ENCODE measurements at regions not wholly inside any gene's neighbourhood (a gene's known extent, or its start where the extent isn't known, plus 50 kb on each side); places are given as distances from the start of the nearest gene placed in this dataset.

GRCh38 chr13:111941845-111942447, 125.0 kb upstream of the SOX1 start:
- H3K4me3 Mint-ChIP-seq (ENCODE audit: unreplicated experiment) = no peak overlapping the region
- peak; percentile 59 for DNase-seq (ENCODE audit: extremely low spot score, unreplicated experiment)
- H3K9me3 Mint-ChIP-seq (ENCODE audit: unreplicated experiment) = peaks cover 4% of the 10 kb centered on the region
- no peaks in the 10 kb centered on the region for H3K4me1 Mint-ChIP-seq (ENCODE audit: unreplicated experiment)
- TF ChIP-seq, protein P1, sequence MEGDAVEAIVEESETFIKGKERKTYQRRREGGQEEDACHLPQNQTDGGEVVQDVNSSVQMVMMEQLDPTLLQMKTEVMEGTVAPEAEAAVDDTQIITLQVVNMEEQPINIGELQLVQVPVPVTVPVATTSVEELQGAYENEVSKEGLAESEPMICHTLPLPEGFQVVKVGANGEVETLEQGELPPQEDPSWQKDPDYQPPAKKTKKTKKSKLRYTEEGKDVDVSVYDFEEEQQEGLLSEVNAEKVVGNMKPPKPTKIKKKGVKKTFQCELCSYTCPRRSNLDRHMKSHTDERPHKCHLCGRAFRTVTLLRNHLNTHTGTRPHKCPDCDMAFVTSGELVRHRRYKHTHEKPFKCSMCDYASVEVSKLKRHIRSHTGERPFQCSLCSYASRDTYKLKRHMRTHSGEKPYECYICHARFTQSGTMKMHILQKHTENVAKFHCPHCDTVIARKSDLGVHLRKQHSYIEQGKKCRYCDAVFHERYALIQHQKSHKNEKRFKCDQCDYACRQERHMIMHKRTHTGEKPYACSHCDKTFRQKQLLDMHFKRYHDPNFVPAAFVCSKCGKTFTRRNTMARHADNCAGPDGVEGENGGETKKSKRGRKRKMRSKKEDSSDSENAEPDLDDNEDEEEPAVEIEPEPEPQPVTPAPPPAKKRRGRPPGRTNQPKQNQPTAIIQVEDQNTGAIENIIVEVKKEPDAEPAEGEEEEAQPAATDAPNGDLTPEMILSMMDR (IDR thresholded peaks at IDR 0.05) = no peak
- H3K27me3 Mint-ChIP-seq (ENCODE audit: unreplicated experiment) = no peaks in the 10 kb centered on the region
- no peaks in the 10 kb centered on the region for H3K36me3 Mint-ChIP-seq (ENCODE audit: unreplicated experiment)
- no peak overlapping the region for H3K27ac Mint-ChIP-seq (ENCODE audit: unreplicated experiment)

- TF ChIP-seq, protein P1 (IDR thresholded peaks at IDR 0.05) = no peak
- no peak overlapping the region for H3K27ac Mint-ChIP-seq (ENCODE audit: unreplicated experiment)
- no peak overlapping the region for H3K4me3 Mint-ChIP-seq (ENCODE audit: unreplicated experiment)
- H3K27me3 Mint-ChIP-seq (ENCODE audit: unreplicated experiment) = no peaks in the 10 kb centered on the region
- peak; percentile 78 for DNase-seq (ENCODE audit: extremely low spot score, unreplicated experiment)
- H3K9me3 Mint-ChIP-seq (ENCODE audit: unreplicated experiment) = peaks cover 6% of the 10 kb centered on the region
- H3K4me1 Mint-ChIP-seq (ENCODE audit: unreplicated experiment) = no peaks in the 10 kb centered on the region
- H3K36me3 Mint-ChIP-seq (ENCODE audit: unreplicated experiment) = no peaks in the 10 kb centered on the region
These were observed 123.6 kb upstream of the SOX1 start for GRCh38 chr13:111943229-111943795.

- peak; percentile 71 for DNase-seq (ENCODE audit: extremely low spot score, unreplicated experiment)
- H3K27ac Mint-ChIP-seq (ENCODE audit: unreplicated experiment) = no peak overlapping the region
These were observed 122.8 kb upstream of the SOX1 start for GRCh38 chr13:111944171-111944583.

DNA sequence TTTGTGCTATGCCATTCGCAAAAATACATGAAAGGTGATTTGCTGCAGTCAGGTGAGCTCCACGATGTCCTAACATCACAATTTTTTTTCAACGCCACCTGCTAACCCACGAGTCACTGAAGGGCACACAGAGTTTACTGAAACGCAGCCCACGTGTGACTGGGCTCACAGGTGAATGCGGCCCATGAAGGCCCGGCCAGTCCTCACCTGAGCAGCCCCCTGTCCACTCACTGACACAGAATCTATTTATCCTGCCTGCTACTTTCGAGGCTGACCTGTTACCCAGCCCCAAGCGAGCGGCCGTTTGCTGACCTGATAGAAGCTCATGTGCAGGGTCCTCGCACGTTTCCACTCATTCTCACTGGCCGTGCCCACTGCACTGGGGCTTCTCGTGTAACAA, 121.9 kb upstream of the SOX1 start:
- no peaks in the 10 kb centered on the region for H3K36me3 Mint-ChIP-seq (ENCODE audit: unreplicated experiment)
- no peak for DNase-seq (ENCODE audit: extremely low spot score, unreplicated experiment)
- H3K9me3 Mint-ChIP-seq (ENCODE audit: unreplicated experiment) = peaks cover 14% of the 10 kb centered on the region
- TF ChIP-seq, protein P1 (IDR thresholded peaks at IDR 0.05) = no peak
- H3K27me3 Mint-ChIP-seq (ENCODE audit: unreplicated experiment) = no peaks in the 10 kb centered on the region
- no peak overlapping the region for H3K27ac Mint-ChIP-seq (ENCODE audit: unreplicated experiment)
- H3K4me1 Mint-ChIP-seq (ENCODE audit: unreplicated experiment) = no peaks in the 10 kb centered on the region
- H3K4me3 Mint-ChIP-seq (ENCODE audit: unreplicated experiment) = no peak overlapping the region

More at GRCh38 chr13:111944171-111944583, 122.8 kb upstream of the SOX1 start:
- H3K4me1 Mint-ChIP-seq (ENCODE audit: unreplicated experiment) = no peaks in the 10 kb centered on the region
- peaks cover 14% of the 10 kb centered on the region for H3K9me3 Mint-ChIP-seq (ENCODE audit: unreplicated experiment)
- H3K36me3 Mint-ChIP-seq (ENCODE audit: unreplicated experiment) = no peaks in the 10 kb centered on the region
- no peaks in the 10 kb centered on the region for H3K27me3 Mint-ChIP-seq (ENCODE audit: unreplicated experiment)
- no peak overlapping the region for H3K4me3 Mint-ChIP-seq (ENCODE audit: unreplicated experiment)
- TF ChIP-seq, protein P1 (IDR thresholded peaks at IDR 0.05) = no peak

GRCh38 chr13:111946214-111946613, 120.7 kb upstream of the SOX1 start:
- Mint-ChIP-seq H3K27me3 (ENCODE audit: unreplicated experiment) (no peaks in the 10 kb centered on the region), H3K4me3 (ENCODE audit: unreplicated experiment) (no peak overlapping the region), H3K27ac (ENCODE audit: unreplicated experiment) (no peak overlapping the region), H3K36me3 (ENCODE audit: unreplicated experiment) (no peaks in the 10 kb centered on the region), H3K9me3 (ENCODE audit: unreplicated experiment) (peaks cover 19% of the 10 kb centered on the region), H3K4me1 (ENCODE audit: unreplicated experiment) (no peaks in the 10 kb centered on the region)
- TF ChIP-seq, protein P1 (IDR thresholded peaks at IDR 0.05) = no peak
- DNase-seq (ENCODE audit: extremely low spot score, unreplicated experiment) = no peak

Data from osteocyte (in vitro differentiated cells).